Activated naive CD8-positive, alpha-beta T cell treated with anti-CD3 and anti-CD28 coated beads, Interleukin-2, amount 10 ng/mL, durations not matched to agents 7 days and 5 days (primary cell): ENCODE measurements at regions not wholly inside any gene's neighbourhood (a gene's known extent, or its start where the extent isn't known, plus 50 kb on each side); places are given as distances from the start of the nearest gene placed in this dataset.
A peak's percentile ranks its signal among the peaks of the same experiment; 100 is the strongest.

Experiments
- ATAC-seq: fragments of 150-1000 bp; cut with Tn5 transposase; one replicate; pipeline ENCODE4 v1.10.0; 2021; ENCODE audit warnings: low read depth, moderate library complexity
- POLR2A ChIA-PET: fragments of 350-600 bp; sonication (Branson Sonifier 250); formaldehyde crosslinking; loops from one replicate; lab custom pipeline; 2021; ENCODE audit warnings: antibody characterized with exemption; lab: Charles Lee
- DNase-seq: peaks from one replicate; pipeline ENCODE4 v3.0.0; 2021
- H3K27ac Mint-ChIP-seq: one replicate; pipeline ENCODE4 v1.8.0; 2022; ENCODE audit warnings: mild to moderate bottlenecking, mixed read lengths
- H3K27me3 Mint-ChIP-seq: one replicate; pipeline ENCODE4 v1.8.0; 2022; ENCODE audit warnings: mild to moderate bottlenecking, moderate library complexity, mixed read lengths
- H3K36me3 Mint-ChIP-seq: one replicate; pipeline ENCODE4 v1.8.0; 2021; ENCODE audit warnings: mild to moderate bottlenecking, mixed read lengths
- H3K4me1 Mint-ChIP-seq: one replicate; pipeline ENCODE4 v1.8.0; 2021; ENCODE audit warnings: mixed read lengths
- H3K4me3 Mint-ChIP-seq: one replicate; pipeline ENCODE4 v1.8.0; 2022; ENCODE audit warnings: mild to moderate bottlenecking, moderate library complexity, mixed read lengths
- H3K9me3 Mint-ChIP-seq: one replicate; pipeline ENCODE4 v1.8.0; 2021; ENCODE audit warnings: mixed read lengths

- Mint-ChIP-seq H3K27me3 (peaks cover 10% of the 10 kb centered on the region), H3K4me3 (no peak overlapping the region), H3K36me3 (no peaks in the 10 kb centered on the region), H3K9me3 (no peaks in the 10 kb centered on the region), H3K4me1 (no peaks in the 10 kb centered on the region), H3K27ac (no peak overlapping the region)
- ATAC-seq: no peak
- POLR2A ChIA-PET: no interaction called here
- DNase-seq: no peak
These were observed 132.5 kb downstream of the NDUFA10 start for GRCh38 chr2:239892441-239893235.

GRCh38 chr2:239891698-239892097 lies 133.4 kb downstream of the NDUFA10 start:
- Mint-ChIP-seq H3K9me3 (no peaks in the 10 kb centered on the region), H3K36me3 (no peaks in the 10 kb centered on the region), H3K4me1 (no peaks in the 10 kb centered on the region), H3K27me3 (peaks cover 10% of the 10 kb centered on the region), H3K27ac (no peak overlapping the region), H3K4me3 (no peak overlapping the region)
- ATAC-seq (no peak), DNase-seq (no peak)
- POLR2A ChIA-PET: no interaction called here

- Mint-ChIP-seq H3K4me3 (no peak overlapping the region), H3K27me3 (peaks cover 16% of the 10 kb centered on the region), H3K4me1 (no peaks in the 10 kb centered on the region), H3K9me3 (peaks cover 2% of the 10 kb centered on the region), H3K36me3 (no peaks in the 10 kb centered on the region), H3K27ac (no peak overlapping the region)
- POLR2A ChIA-PET: no interaction called here
- DNase-seq (no peak), ATAC-seq (no peak)
These were observed 134.9 kb downstream of the NDUFA10 start for GRCh38 chr2:239890206-239890746.

GRCh38 chr2:239889641-239890121 lies 135.5 kb downstream of the NDUFA10 start:
- H3K4me1 Mint-ChIP-seq: no peaks in the 10 kb centered on the region
- peaks cover 3% of the 10 kb centered on the region for H3K36me3 Mint-ChIP-seq
- peaks cover 4% of the 10 kb centered on the region for H3K9me3 Mint-ChIP-seq
- POLR2A ChIA-PET: no interaction called here
- H3K27me3 Mint-ChIP-seq: peaks cover 14% of the 10 kb centered on the region
- DNase-seq (no peak), ATAC-seq (no peak)
- H3K27ac Mint-ChIP-seq: no peak overlapping the region
- H3K4me3 Mint-ChIP-seq: no peak overlapping the region

GRCh38 chr2:239887604-239888003 lies 137.5 kb downstream of the NDUFA10 start:
- no peak for ATAC-seq

GRCh38 chr2:239886781-239887180 lies 138.4 kb downstream of the NDUFA10 start:
- no peak for DNase-seq
- H3K4me3 Mint-ChIP-seq: no peak overlapping the region
- H3K4me1 Mint-ChIP-seq: peaks cover 2% of the 10 kb centered on the region
- peaks cover 6% of the 10 kb centered on the region for H3K9me3 Mint-ChIP-seq
- ATAC-seq: no peak
- H3K27me3 Mint-ChIP-seq: peaks cover 11% of the 10 kb centered on the region
- H3K27ac Mint-ChIP-seq: no peak overlapping the region
- H3K36me3 Mint-ChIP-seq: peaks cover 5% of the 10 kb centered on the region
- POLR2A ChIA-PET: no interaction called here

More at GRCh38 chr2:239887604-239888003, 137.5 kb downstream of the NDUFA10 start:
- Mint-ChIP-seq H3K27ac (no peak overlapping the region), H3K4me1 (no peaks in the 10 kb centered on the region), H3K27me3 (peaks cover 11% of the 10 kb centered on the region), H3K36me3 (peaks cover 5% of the 10 kb centered on the region), H3K9me3 (peaks cover 6% of the 10 kb centered on the region), H3K4me3 (no peak overlapping the region)
- POLR2A ChIA-PET: no interaction called here
- no peak for DNase-seq

GRCh38 chr2:239884875-239885274 lies 140.3 kb downstream of the NDUFA10 start:
- Mint-ChIP-seq H3K4me1 (peaks cover 2% of the 10 kb centered on the region), H3K27ac (no peak overlapping the region), H3K36me3 (peaks cover 5% of the 10 kb centered on the region), H3K27me3 (peaks cover 15% of the 10 kb centered on the region), H3K4me3 (no peak overlapping the region), H3K9me3 (peaks cover 6% of the 10 kb centered on the region)
- no peak for ATAC-seq
- POLR2A ChIA-PET: no interaction called here
- no peak for DNase-seq

- H3K4me1 Mint-ChIP-seq: peaks cover 2% of the 10 kb centered on the region
- DNase-seq: no peak
- no peak for ATAC-seq
- H3K9me3 Mint-ChIP-seq: peaks cover 6% of the 10 kb centered on the region
- H3K27me3 Mint-ChIP-seq: peaks cover 17% of the 10 kb centered on the region
- no peak overlapping the region for H3K27ac Mint-ChIP-seq
- H3K4me3 Mint-ChIP-seq: no peak overlapping the region
- POLR2A ChIA-PET: no interaction called here
- H3K36me3 Mint-ChIP-seq: peaks cover 5% of the 10 kb centered on the region
These were observed 141.1 kb downstream of the NDUFA10 start for GRCh38 chr2:239884051-239884405.

GRCh38 chr2:239883326-239884050 lies 141.7 kb downstream of the NDUFA10 start:
- Mint-ChIP-seq H3K4me3 (no peak overlapping the region), H3K27ac (no peak overlapping the region), H3K4me1 (peaks cover 2% of the 10 kb centered on the region), H3K27me3 (peaks cover 19% of the 10 kb centered on the region), H3K36me3 (peaks cover 5% of the 10 kb centered on the region), H3K9me3 (peaks cover 6% of the 10 kb centered on the region)
- DNase-seq (no peak), ATAC-seq (no peak)
- POLR2A ChIA-PET: no interaction called here

GRCh38 chr2:239882781-239883180 lies 142.4 kb downstream of the NDUFA10 start:
- DNase-seq (no peak), ATAC-seq (no peak)
- Mint-ChIP-seq H3K4me1 (peaks cover 2% of the 10 kb centered on the region), H3K36me3 (peaks cover 5% of the 10 kb centered on the region), H3K9me3 (peaks cover 6% of the 10 kb centered on the region), H3K27ac (no peak overlapping the region), H3K4me3 (no peak overlapping the region), H3K27me3 (peaks cover 19% of the 10 kb centered on the region)
- POLR2A ChIA-PET: no interaction called here

- ATAC-seq: no peak
- peak; percentile 48 for DNase-seq
- Mint-ChIP-seq H3K9me3 (peaks cover 6% of the 10 kb centered on the region), H3K4me3 (no peak overlapping the region), H3K27ac (no peak overlapping the region), H3K36me3 (peaks cover 5% of the 10 kb centered on the region), H3K4me1 (peaks cover 2% of the 10 kb centered on the region), H3K27me3 (peaks cover 19% of the 10 kb centered on the region)
- POLR2A ChIA-PET: no interaction called here
These were observed 142.8 kb downstream of the NDUFA10 start for GRCh38 chr2:239882331-239882732.

- Mint-ChIP-seq H3K27ac (no peak overlapping the region), H3K36me3 (peaks cover 5% of the 10 kb centered on the region), H3K27me3 (peaks cover 19% of the 10 kb centered on the region), H3K9me3 (peaks cover 6% of the 10 kb centered on the region), H3K4me3 (no peak overlapping the region), H3K4me1 (peaks cover 2% of the 10 kb centered on the region)
- POLR2A ChIA-PET: no interaction called here
- no peak for ATAC-seq
- no peak for DNase-seq
These were observed 143.4 kb downstream of the NDUFA10 start for GRCh38 chr2:239881561-239882320.

- no peak overlapping the region for H3K4me3 Mint-ChIP-seq
- H3K4me1 Mint-ChIP-seq: peaks cover 2% of the 10 kb centered on the region
- POLR2A ChIA-PET: no interaction called here
- peaks cover 14% of the 10 kb centered on the region for H3K27me3 Mint-ChIP-seq
- H3K36me3 Mint-ChIP-seq: peaks cover 5% of the 10 kb centered on the region
- H3K27ac Mint-ChIP-seq: no peak overlapping the region
- DNase-seq: no peak
- peaks cover 4% of the 10 kb centered on the region for H3K9me3 Mint-ChIP-seq
- ATAC-seq: no peak
These were observed 144.1 kb downstream of the NDUFA10 start for GRCh38 chr2:239881031-239881471.
